ENCODE measurements at regions not wholly inside any gene's neighbourhood (a gene's known extent, or its start where the extent isn't known, plus 50 kb on each side); places are given as distances from the start of the nearest gene placed in this dataset.

DNA sequence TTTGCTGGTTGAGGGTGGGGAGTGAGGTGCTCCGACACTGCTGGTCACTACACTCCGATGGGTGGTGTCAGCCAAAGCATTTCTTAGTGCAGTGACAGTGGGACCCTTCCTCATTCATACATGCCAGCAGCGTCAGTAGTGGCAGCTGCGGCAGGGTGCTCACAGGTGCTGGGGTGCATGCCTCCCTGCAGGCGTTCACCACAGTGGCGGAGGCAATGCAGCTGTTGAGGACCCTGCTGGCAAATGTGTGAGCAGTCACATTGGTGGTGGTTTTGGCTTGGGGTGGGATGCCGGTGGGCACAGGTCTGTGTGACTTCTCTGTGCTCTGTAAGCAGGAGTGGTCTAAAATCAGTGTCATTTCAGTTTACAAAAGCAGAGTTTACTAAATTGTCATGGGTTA is 464.6 kb downstream of the FUT8 start:
- Histone ChIP-seq H3K9me3 (ENCODE audit: insufficient read depth, low read length, severe bottlenecking) (peaks cover 3% of the 10 kb centered on the region), H3K4me3 (ENCODE audit: low read depth in 1 of 2, low read length in 2 of 2) (no peak overlapping the region), H3K4me2 (ENCODE audit: insufficient read depth, low read length) (peak overlapping the region; percentile 44), H3K27ac (ENCODE audit: low read length) (peak overlapping the region; percentile 67), H3K4me1 (ENCODE audit: insufficient read depth, low read length) (peaks cover 57% of the 10 kb centered on the region), H4K20me1 (ENCODE audit: insufficient read depth, low read length) (no peaks in the 10 kb centered on the region), H3K27me3 (ENCODE audit: insufficient read depth, low read length, poor library complexity) (no peaks in the 10 kb centered on the region), H3K79me2 (ENCODE audit: insufficient read depth, low read length) (no peaks in the 10 kb centered on the region), H2AFZ (ENCODE audit: low read depth, low read length) (no peak overlapping the region), H3K9ac (ENCODE audit: low read depth, low read length) (peak overlapping the region; percentile 31), H3K36me3 (ENCODE audit: insufficient read depth, low read length) (no peaks in the 10 kb centered on the region)
- DNase-seq = peak; percentile 90
- ATAC-seq (ENCODE audit: insufficient read depth, low read depth) = peak; percentile 92
- TF ChIP-seq EZH2 (IDR thresholded peaks at IDR 0.05; ENCODE audit: borderline replicate concordance, low read depth, low read length, severe bottlenecking) = no peak
- TF ChIP-seq, protein P1, sequence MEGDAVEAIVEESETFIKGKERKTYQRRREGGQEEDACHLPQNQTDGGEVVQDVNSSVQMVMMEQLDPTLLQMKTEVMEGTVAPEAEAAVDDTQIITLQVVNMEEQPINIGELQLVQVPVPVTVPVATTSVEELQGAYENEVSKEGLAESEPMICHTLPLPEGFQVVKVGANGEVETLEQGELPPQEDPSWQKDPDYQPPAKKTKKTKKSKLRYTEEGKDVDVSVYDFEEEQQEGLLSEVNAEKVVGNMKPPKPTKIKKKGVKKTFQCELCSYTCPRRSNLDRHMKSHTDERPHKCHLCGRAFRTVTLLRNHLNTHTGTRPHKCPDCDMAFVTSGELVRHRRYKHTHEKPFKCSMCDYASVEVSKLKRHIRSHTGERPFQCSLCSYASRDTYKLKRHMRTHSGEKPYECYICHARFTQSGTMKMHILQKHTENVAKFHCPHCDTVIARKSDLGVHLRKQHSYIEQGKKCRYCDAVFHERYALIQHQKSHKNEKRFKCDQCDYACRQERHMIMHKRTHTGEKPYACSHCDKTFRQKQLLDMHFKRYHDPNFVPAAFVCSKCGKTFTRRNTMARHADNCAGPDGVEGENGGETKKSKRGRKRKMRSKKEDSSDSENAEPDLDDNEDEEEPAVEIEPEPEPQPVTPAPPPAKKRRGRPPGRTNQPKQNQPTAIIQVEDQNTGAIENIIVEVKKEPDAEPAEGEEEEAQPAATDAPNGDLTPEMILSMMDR (IDR thresholded peaks at IDR 0.05; ENCODE audit: borderline replicate concordance, extremely low read depth, low read length, poor library complexity, severe bottlenecking) = peak; percentile 17

DNA sequence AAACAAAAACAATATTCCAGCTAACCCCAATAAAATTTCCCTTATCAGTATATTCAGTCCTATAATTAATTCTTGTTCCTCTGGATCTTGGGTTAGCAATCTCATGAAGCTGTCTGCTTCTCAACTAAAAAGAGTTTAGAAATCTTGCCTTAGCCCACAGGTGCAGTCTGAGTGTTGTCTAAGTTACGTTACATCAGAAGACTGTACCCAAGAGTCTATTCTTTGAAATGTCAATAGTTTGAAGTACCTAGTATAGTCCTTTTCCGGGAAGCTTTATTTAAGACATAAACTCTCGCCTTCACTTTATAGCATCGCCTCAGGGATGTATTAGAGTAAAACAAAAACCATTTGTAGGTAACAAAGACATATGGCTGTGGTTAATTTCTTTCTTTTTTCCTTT is 465.1 kb downstream of the FUT8 start:
- Histone ChIP-seq H4K20me1 (ENCODE audit: insufficient read depth, low read length) (no peaks in the 10 kb centered on the region), H3K4me1 (ENCODE audit: insufficient read depth, low read length) (peaks cover 57% of the 10 kb centered on the region), H3K9me3 (ENCODE audit: insufficient read depth, low read length, severe bottlenecking) (peaks cover 3% of the 10 kb centered on the region), H3K27me3 (ENCODE audit: insufficient read depth, low read length, poor library complexity) (no peaks in the 10 kb centered on the region), H3K4me2 (ENCODE audit: insufficient read depth, low read length) (peak overlapping the region; percentile 44), H3K27ac (ENCODE audit: low read length) (peak overlapping the region; percentile 67), H3K4me3 (ENCODE audit: low read depth in 1 of 2, low read length in 2 of 2) (no peak overlapping the region), H2AFZ (ENCODE audit: low read depth, low read length) (no peak overlapping the region), H3K36me3 (ENCODE audit: insufficient read depth, low read length) (no peaks in the 10 kb centered on the region), H3K79me2 (ENCODE audit: insufficient read depth, low read length) (no peaks in the 10 kb centered on the region), H3K9ac (ENCODE audit: low read depth, low read length) (peak overlapping the region; percentile 31; the same call in 1 of the 2 replicates)
- ATAC-seq (ENCODE audit: insufficient read depth, low read depth) = peak; percentile 74
- TF ChIP-seq EZH2 (IDR thresholded peaks at IDR 0.05; ENCODE audit: borderline replicate concordance, low read depth, low read length, severe bottlenecking) = no peak
- TF ChIP-seq, protein P1 (IDR thresholded peaks at IDR 0.05; ENCODE audit: borderline replicate concordance, extremely low read depth, low read length, poor library complexity, severe bottlenecking) = no peak
- no peak for DNase-seq

- Histone ChIP-seq H3K9ac (ENCODE audit: low read depth, low read length) (peak overlapping the region; percentile 31), H3K4me1 (ENCODE audit: insufficient read depth, low read length) (peaks cover 57% of the 10 kb centered on the region), H3K4me2 (ENCODE audit: insufficient read depth, low read length) (no peak overlapping the region), H3K36me3 (ENCODE audit: insufficient read depth, low read length) (no peaks in the 10 kb centered on the region), H4K20me1 (ENCODE audit: insufficient read depth, low read length) (no peaks in the 10 kb centered on the region), H3K9me3 (ENCODE audit: insufficient read depth, low read length, severe bottlenecking) (peaks cover 3% of the 10 kb centered on the region), H3K27me3 (ENCODE audit: insufficient read depth, low read length, poor library complexity) (no peaks in the 10 kb centered on the region), H3K4me3 (ENCODE audit: low read depth in 1 of 2, low read length in 2 of 2) (no peak overlapping the region), H3K79me2 (ENCODE audit: insufficient read depth, low read length) (no peaks in the 10 kb centered on the region), H2AFZ (ENCODE audit: low read depth, low read length) (peak overlapping the region; percentile 41), H3K27ac (ENCODE audit: low read length) (peak overlapping the region; percentile 67)
- DNase-seq (no peak), ATAC-seq (ENCODE audit: insufficient read depth, low read depth) (peak; percentile 21; the same call in 1 of the 3 replicates)
- TF ChIP-seq, protein P1 (IDR thresholded peaks at IDR 0.05; ENCODE audit: borderline replicate concordance, extremely low read depth, low read length, poor library complexity, severe bottlenecking) = no peak
- no peak for TF ChIP-seq EZH2 (IDR thresholded peaks at IDR 0.05; ENCODE audit: borderline replicate concordance, low read depth, low read length, severe bottlenecking)
Measured at GRCh38 chr14:65878586-65878985, 466.1 kb downstream of the FUT8 start.
